ENCODE measurements at regions not wholly inside any gene's neighbourhood (a gene's known extent, or its start where the extent isn't known, plus 50 kb on each side); places are given as distances from the start of the nearest gene placed in this dataset.

DNA sequence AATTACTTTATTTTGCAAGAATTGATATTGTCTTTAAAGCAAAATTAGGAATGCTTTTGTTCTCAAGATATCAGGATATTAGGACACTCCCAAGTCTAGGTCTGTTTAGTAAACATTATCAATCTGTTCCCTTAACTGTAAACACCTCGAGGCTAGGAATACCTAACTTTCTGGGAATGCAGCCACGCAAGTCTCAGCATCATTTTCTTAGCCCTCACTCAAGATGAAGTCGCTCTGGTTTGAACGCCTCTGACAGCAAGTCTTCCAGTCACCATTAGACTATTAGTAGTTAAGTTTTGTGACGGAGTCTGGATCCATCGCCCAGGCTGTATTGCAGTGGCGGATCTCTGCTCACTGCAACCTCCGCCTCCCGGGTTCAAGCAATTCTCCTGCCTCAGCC lies 128.0 kb upstream of the MYO3A start:
- TF ChIP-seq, protein P1, sequence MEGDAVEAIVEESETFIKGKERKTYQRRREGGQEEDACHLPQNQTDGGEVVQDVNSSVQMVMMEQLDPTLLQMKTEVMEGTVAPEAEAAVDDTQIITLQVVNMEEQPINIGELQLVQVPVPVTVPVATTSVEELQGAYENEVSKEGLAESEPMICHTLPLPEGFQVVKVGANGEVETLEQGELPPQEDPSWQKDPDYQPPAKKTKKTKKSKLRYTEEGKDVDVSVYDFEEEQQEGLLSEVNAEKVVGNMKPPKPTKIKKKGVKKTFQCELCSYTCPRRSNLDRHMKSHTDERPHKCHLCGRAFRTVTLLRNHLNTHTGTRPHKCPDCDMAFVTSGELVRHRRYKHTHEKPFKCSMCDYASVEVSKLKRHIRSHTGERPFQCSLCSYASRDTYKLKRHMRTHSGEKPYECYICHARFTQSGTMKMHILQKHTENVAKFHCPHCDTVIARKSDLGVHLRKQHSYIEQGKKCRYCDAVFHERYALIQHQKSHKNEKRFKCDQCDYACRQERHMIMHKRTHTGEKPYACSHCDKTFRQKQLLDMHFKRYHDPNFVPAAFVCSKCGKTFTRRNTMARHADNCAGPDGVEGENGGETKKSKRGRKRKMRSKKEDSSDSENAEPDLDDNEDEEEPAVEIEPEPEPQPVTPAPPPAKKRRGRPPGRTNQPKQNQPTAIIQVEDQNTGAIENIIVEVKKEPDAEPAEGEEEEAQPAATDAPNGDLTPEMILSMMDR (IDR thresholded peaks at IDR 0.05), result no peak
- TF ChIP-seq POLR2A (IDR thresholded peaks at IDR 0.05), result no peak
